H9 (cell line): ENCODE measurements at regions not wholly inside any gene's neighbourhood (a gene's known extent, or its start where the extent isn't known, plus 50 kb on each side); places are given as distances from the start of the nearest gene placed in this dataset.

Source experiments
- DNase-seq: peaks from one replicate; pipeline ENCODE4 v3.0.0-alpha.2; 2017
- H2AFZ ChIP-seq: one replicate; pipeline ENCODE4 v1.6.1; 2013; ENCODE audit warnings: mild to moderate bottlenecking, low read length, control low read depth, moderate library complexity
- H2AK5ac ChIP-seq: 2 replicates; pipeline ENCODE4 v1.6.1; 2013; ENCODE audit warnings: low read length, control low read depth, mixed read lengths; ENCODE audit not compliant: insufficient read length
- H2BK120ac ChIP-seq: one replicate; pipeline ENCODE4 v1.6.1; 2013; ENCODE audit warnings: low read depth, mild to moderate bottlenecking, low read length, control low read depth, inconsistent platforms; ENCODE audit not compliant: poor library complexity, severe bottlenecking
- H2BK12ac ChIP-seq: 2 replicates; pipeline ENCODE4 v1.6.1; 2013; ENCODE audit warnings: low read length, control low read depth, mixed read lengths, low read depth; ENCODE audit not compliant: insufficient read length
- H2BK15ac ChIP-seq: 2 replicates; pipeline ENCODE4 v1.6.1; 2013; ENCODE audit warnings: low read depth, low read length, control low read depth
- H2BK20ac ChIP-seq: one replicate; pipeline ENCODE4 v1.6.1; 2013; ENCODE audit warnings: low read depth, mild to moderate bottlenecking, low read length, control low read depth, inconsistent platforms; ENCODE audit not compliant: poor library complexity, severe bottlenecking
- H2BK5ac ChIP-seq: 2 replicates; pipeline ENCODE4 v1.6.1; 2013; ENCODE audit warnings: low read length, control low read depth, mixed read lengths; ENCODE audit not compliant: insufficient read length
- H3K14ac ChIP-seq: 2 replicates; pipeline ENCODE4 v1.6.1; 2013; ENCODE audit warnings: low read length, control low read depth; ENCODE audit not compliant: insufficient read depth
- H3K18ac ChIP-seq: 2 replicates; pipeline ENCODE4 v1.6.1; 2013; ENCODE audit warnings: low read depth, mild to moderate bottlenecking, mixed read lengths, low read length, control low read depth; ENCODE audit not compliant: insufficient read length
- H3K23ac ChIP-seq: 2 replicates; pipeline ENCODE4 v1.6.1; 2013; ENCODE audit warnings: low read length, control low read depth, mixed read lengths, low read depth; ENCODE audit not compliant: insufficient read length
- H3K23me2 ChIP-seq: 2 replicates; pipeline ENCODE4 v1.6.1; 2013; ENCODE audit warnings: low read depth, mild to moderate bottlenecking, mixed read lengths, low read length, control low read depth; ENCODE audit not compliant: insufficient read length, poor library complexity, severe bottlenecking
- H3K27ac ChIP-seq: 2 replicates; pipeline ENCODE4 v1.5.1; 2013; ENCODE audit warnings: low read length, control low read depth, mixed read lengths, low read depth; ENCODE audit not compliant: insufficient read length
- H3K27me3 ChIP-seq: 2 replicates; pipeline ENCODE4 v1.6.1; 2013; ENCODE audit warnings: low read length, control low read depth, inconsistent platforms; ENCODE audit not compliant: insufficient read depth
- H3K4ac ChIP-seq: 2 replicates; pipeline ENCODE4 v1.6.1; 2013; ENCODE audit warnings: low read depth, mild to moderate bottlenecking, control low read depth, inconsistent platforms, low read length, moderate library complexity
- H3K4me1 ChIP-seq: 2 replicates; pipeline ENCODE4 v1.6.1; 2013; ENCODE audit warnings: low read length, control low read depth, inconsistent platforms; ENCODE audit not compliant: insufficient read depth
- H3K4me2 ChIP-seq: 2 replicates; pipeline ENCODE4 v1.6.1; 2013; ENCODE audit warnings: low read length, control low read depth, mixed read lengths; ENCODE audit not compliant: insufficient read length, insufficient read depth
- H3K56ac ChIP-seq: 2 replicates; pipeline ENCODE4 v1.6.1; 2013; ENCODE audit warnings: low read depth, mild to moderate bottlenecking, mixed read lengths, low read length, control low read depth; ENCODE audit not compliant: insufficient read length
- H3K79me1 ChIP-seq: 2 replicates; pipeline ENCODE4 v1.6.1; 2013; ENCODE audit warnings: low read depth, mild to moderate bottlenecking, moderate library complexity, low read length, control low read depth, inconsistent platforms; ENCODE audit not compliant: insufficient read depth, poor library complexity, severe bottlenecking
- H3K79me2 ChIP-seq: 2 replicates; pipeline ENCODE4 v1.6.1; 2013; ENCODE audit warnings: low read length, control low read depth, inconsistent platforms; ENCODE audit not compliant: insufficient read depth
- H3K9ac ChIP-seq: 2 replicates; pipeline ENCODE4 v1.6.1; 2013; ENCODE audit warnings: low read length, control low read depth, mixed read lengths; ENCODE audit not compliant: insufficient read length; ENCODE audit errors: extremely low read depth
- H3K9me3 ChIP-seq: one replicate; pipeline ENCODE4 v1.6.1; 2013; ENCODE audit warnings: low read depth, low read length, inconsistent platforms; ENCODE audit not compliant: control insufficient read depth
- H3T11ph ChIP-seq: one replicate; pipeline ENCODE4 v1.6.1; 2013; ENCODE audit warnings: mild to moderate bottlenecking, low read length, control low read depth, inconsistent platforms
- H4K20me1 ChIP-seq: one replicate; pipeline ENCODE4 v1.6.1; 2013; ENCODE audit not compliant: control insufficient read depth, insufficient read length, insufficient read depth
- H4K5ac ChIP-seq: 2 replicates; pipeline ENCODE4 v1.6.1; 2013; ENCODE audit warnings: low read depth, mild to moderate bottlenecking, mixed read lengths, low read length, control low read depth; ENCODE audit not compliant: insufficient read length
- H4K8ac ChIP-seq: replicated peaks from 2 replicates; pipeline ENCODE4 v1.6.1; 2013; ENCODE audit warnings: low read length, control low read depth, mixed read lengths, low read depth; ENCODE audit not compliant: insufficient read length
- H4K91ac ChIP-seq: 2 replicates; pipeline ENCODE4 v1.6.1; 2013; ENCODE audit warnings: low read depth, mild to moderate bottlenecking, moderate library complexity, mixed read lengths, low read length, control low read depth; ENCODE audit not compliant: insufficient read length
- H3K27ac Mint-ChIP-seq, 3 experiments: 2 replicates in 2 of 3; 3 replicates in 1 of 3; pipeline ENCODE4 v1.8.0; 2020 to 2021; ENCODE audit warnings: mixed read lengths in 3 of 3, mild to moderate bottlenecking in 1 of 3, moderate library complexity in 1 of 3
- H3K27me3 Mint-ChIP-seq: 2 replicates; pipeline ENCODE4 v1.8.0; 2021; ENCODE audit warnings: low read depth, mild to moderate bottlenecking, moderate library complexity, mixed read lengths
- H3K36me3 Mint-ChIP-seq, 3 experiments: 2 replicates in 2 of 3; 3 replicates in 1 of 3; pipeline ENCODE4 v1.8.0; 2020 to 2021; ENCODE audit warnings: low read depth in 3 of 3, mixed read lengths in 3 of 3; ENCODE audit not compliant: insufficient read depth in 1 of 3
- H3K4me1 Mint-ChIP-seq, 2 experiments: 2 replicates each; pipeline ENCODE4 v1.8.0; 2020; ENCODE audit warnings: mixed read lengths in 2 of 2
- H3K4me3 Mint-ChIP-seq, 2 experiments: 2 replicates in 1 of 2; 3 replicates in 1 of 2; pipeline ENCODE4 v1.8.0; 2020 to 2021; ENCODE audit warnings: mild to moderate bottlenecking in 2 of 2, mixed read lengths in 2 of 2, moderate library complexity in 1 of 2
- H3K9me3 Mint-ChIP-seq, 2 experiments: 2 replicates in 1 of 2; 3 replicates in 1 of 2; pipeline ENCODE4 v1.8.0; 2020; ENCODE audit warnings: mild to moderate bottlenecking in 2 of 2, mixed read lengths in 2 of 2, moderate library complexity in 1 of 2
- WGBS: extraction: QIAGEN DNeasy Blood & Tissue Kit; methylation state at CpG from one replicate; pipeline ENCODE4 v1.1.7; 2013; ENCODE audit warnings: missing lambda C conversion rate, low lambda C conversion rate, mixed read lengths; ENCODE audit not compliant: insufficient read length; ENCODE audit errors: extremely low coverage; 5-methylcytosine and 5-hydroxymethylcytosine counted together
- TF ChIP-seq, protein P1 (sequence below): fragments of 200-600 bp; sonication (generic); conservative IDR thresholded peaks from 3 replicates; pipeline ENCODE4 v1.8.0; 2021; ENCODE audit warnings: antibody characterized with exemption, mild to moderate bottlenecking

DNA sequence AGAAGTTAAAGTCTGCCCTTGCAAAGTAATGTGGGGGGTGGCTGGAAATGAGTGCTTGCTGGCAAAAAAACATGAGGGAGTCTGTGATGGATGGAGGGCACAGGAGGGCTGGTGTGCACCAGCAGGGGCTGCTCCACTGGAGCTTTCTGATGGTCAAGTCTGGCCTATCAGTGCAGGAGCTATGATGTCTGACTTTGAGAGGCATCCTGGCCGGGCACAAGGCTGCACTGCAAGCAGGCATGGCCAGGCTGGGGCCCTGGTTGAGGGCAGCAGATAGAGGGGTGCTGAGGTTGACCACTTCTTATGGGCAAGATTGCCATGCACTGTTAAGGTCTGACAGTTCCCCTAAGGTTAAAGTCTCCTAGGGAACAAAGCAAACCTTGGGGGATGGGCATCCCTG is 1140.2 kb downstream of the FAM133A start:
- no peaks in the 10 kb centered on the region for H3K23me2 ChIP-seq
- no CpG with 5 or more reads among the region's 1 CpG for WGBS
- no peak overlapping the region for H4K91ac ChIP-seq
- peaks cover 0 to 34% of the 10 kb centered on the region in 2 experiments; a peak in 2 of 4 replicates for H3K4me1 Mint-ChIP-seq
- H3K4me2 ChIP-seq = no peak overlapping the region
- H3K27ac Mint-ChIP-seq = peak overlapping the region in 2 of 3 experiments; percentile 32 to 78; a peak in 2 of 7 replicates
- no peaks in the 10 kb centered on the region for H3K9me3 ChIP-seq
- no peak overlapping the region for H3K4ac ChIP-seq
- H3K9ac ChIP-seq = no peak overlapping the region
- peaks cover 2% of the 10 kb centered on the region for H3K79me1 ChIP-seq
- H3K18ac ChIP-seq = no peak overlapping the region
- no peak overlapping the region for H3K56ac ChIP-seq
- no peak overlapping the region for H3K4me3 Mint-ChIP-seq
- no peak overlapping the region for H2BK15ac ChIP-seq
- H3K23ac ChIP-seq = no peak overlapping the region
- no peak overlapping the region for H2BK12ac ChIP-seq
- TF ChIP-seq, protein P1, sequence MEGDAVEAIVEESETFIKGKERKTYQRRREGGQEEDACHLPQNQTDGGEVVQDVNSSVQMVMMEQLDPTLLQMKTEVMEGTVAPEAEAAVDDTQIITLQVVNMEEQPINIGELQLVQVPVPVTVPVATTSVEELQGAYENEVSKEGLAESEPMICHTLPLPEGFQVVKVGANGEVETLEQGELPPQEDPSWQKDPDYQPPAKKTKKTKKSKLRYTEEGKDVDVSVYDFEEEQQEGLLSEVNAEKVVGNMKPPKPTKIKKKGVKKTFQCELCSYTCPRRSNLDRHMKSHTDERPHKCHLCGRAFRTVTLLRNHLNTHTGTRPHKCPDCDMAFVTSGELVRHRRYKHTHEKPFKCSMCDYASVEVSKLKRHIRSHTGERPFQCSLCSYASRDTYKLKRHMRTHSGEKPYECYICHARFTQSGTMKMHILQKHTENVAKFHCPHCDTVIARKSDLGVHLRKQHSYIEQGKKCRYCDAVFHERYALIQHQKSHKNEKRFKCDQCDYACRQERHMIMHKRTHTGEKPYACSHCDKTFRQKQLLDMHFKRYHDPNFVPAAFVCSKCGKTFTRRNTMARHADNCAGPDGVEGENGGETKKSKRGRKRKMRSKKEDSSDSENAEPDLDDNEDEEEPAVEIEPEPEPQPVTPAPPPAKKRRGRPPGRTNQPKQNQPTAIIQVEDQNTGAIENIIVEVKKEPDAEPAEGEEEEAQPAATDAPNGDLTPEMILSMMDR = no peak
- no peak overlapping the region for H2BK5ac ChIP-seq
- H3K14ac ChIP-seq = no peak overlapping the region
- H3K4me1 ChIP-seq = peaks cover 6% of the 10 kb centered on the region; the same call in 1 of the 2 replicates
- H2AK5ac ChIP-seq = no peak overlapping the region
- no peak overlapping the region for H2BK20ac ChIP-seq
- H3K9me3 Mint-ChIP-seq = peaks cover 10 to 26% of the 10 kb centered on the region in 2 experiments; a peak in 4 of 5 replicates
- H3K27me3 ChIP-seq = no peaks in the 10 kb centered on the region
- DNase-seq = no peak
- no peaks in the 10 kb centered on the region for H3K27me3 Mint-ChIP-seq
- H2AFZ ChIP-seq = no peak overlapping the region
- no peak overlapping the region for H4K8ac ChIP-seq
- H3K36me3 Mint-ChIP-seq = peaks cover 10 to 31% (median 26%) of the 10 kb centered on the region in 3 experiments
- no peak overlapping the region for H3T11ph ChIP-seq
- H4K5ac ChIP-seq = no peak overlapping the region
- H3K27ac ChIP-seq = no peak overlapping the region
- peaks cover 17% of the 10 kb centered on the region; the same call in 1 of the 2 replicates for H3K79me2 ChIP-seq
- H4K20me1 ChIP-seq = no peaks in the 10 kb centered on the region
- no peak overlapping the region for H2BK120ac ChIP-seq
